Ishikawa (cell line): ENCODE measurements at regions not wholly inside any gene's neighbourhood (a gene's known extent, or its start where the extent isn't known, plus 50 kb on each side); places are given as distances from the start of the nearest gene placed in this dataset.

ENCODE experiments used
- TAF1 ChIP-seq: IDR thresholded peaks from 2 replicates; pipeline ENCODE4 v1.6.1; 2012; ENCODE audit warnings: low read depth, mild to moderate bottlenecking
- YY1 ChIP-seq: IDR thresholded peaks from 2 replicates; pipeline ENCODE4 v1.6.1; 2012; ENCODE audit warnings: low read depth
- TF ChIP-seq, protein P1 (sequence below): IDR thresholded peaks from 2 replicates; pipeline ENCODE4 v1.6.1; 2012

DNA sequence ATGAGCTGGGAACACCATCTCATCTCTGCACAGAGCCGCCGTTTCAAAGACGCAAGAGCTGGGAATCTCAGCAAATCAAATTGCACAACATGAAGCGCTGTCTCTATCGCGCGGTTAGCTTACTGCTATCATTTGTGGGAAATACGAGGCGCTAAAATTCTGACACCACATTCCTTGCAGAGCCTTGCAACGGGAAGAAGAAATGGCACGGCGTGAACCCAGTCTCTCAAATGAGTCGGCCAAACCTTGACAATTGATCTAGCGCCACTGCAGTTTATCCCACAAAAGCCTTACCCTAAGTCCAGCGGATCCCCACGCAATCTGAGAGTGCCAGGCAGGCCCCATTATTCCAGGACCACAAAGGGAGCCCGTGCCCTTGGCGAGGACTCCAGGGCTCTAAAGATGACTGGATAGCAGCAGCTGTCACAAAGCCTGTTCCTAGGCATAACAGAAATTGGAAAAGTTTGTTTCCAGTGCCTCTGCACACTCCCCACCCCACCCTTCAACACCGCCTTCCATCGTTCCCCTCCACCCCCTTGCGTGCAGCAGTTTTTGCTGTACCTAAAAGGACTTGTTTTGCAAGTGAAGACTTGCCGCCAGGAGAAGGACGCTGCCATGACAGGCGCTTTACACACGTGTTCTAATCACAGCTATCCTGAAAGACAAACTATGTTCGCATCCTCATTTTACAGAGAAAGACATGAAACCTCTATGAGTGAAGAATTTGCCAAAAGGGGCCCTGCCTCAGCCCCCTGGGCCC is 252.4 kb downstream of the EIPR1 start:
- no peak for TF ChIP-seq YY1
- TF ChIP-seq, protein P1, sequence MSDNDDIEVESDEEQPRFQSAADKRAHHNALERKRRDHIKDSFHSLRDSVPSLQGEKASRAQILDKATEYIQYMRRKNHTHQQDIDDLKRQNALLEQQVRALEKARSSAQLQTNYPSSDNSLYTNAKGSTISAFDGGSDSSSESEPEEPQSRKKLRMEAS, result no peak
- no peak for TF ChIP-seq TAF1
